NCI-H2196 (cell line): ENCODE measurements at regions not wholly inside any gene's neighbourhood (a gene's known extent, or its start where the extent isn't known, plus 50 kb on each side); places are given as distances from the start of the nearest gene placed in this dataset.
"Not testable (repeated sequence)": the region's sequence is repeated elsewhere in the genome, so short reads cannot be mapped to it uniquely, and the experiment has no call there.

Experiments used
- DNase-seq: peaks from one replicate; lab custom pipeline; 2025; ENCODE audit not compliant: unreplicated experiment; lab: John Stamatoyannopoulos, UW

- DNase-seq, result no peak
These were observed 129.3 kb upstream of the FGF3 start for GRCh38 chr11:69948256-69949141.

DNA sequence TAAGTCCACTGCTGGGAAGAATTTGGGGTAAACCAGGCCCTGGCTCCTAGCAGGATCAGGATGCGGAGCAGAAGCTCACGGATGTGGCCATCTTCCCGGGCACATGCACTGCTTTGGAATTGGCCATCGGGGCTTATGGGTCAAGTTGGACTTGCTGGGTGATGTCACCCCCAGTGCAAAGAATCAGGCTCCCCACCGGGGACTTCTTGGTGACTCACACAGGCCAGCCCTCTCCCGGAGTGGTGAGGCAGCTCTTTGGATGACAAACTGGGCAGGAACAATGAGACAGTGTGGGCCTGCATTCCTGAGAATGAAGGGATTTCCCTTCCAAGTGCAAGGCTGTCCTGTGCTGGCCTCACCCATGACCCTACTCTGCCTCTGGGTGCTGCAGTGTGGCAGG, 128.8 kb upstream of the ANO1 start:
- no peak for DNase-seq

- peak; percentile 12 for DNase-seq
These were observed 128.0 kb upstream of the ANO1 start for GRCh38 chr11:69950120-69950519.

GRCh38 chr11:69950621-69951020, 127.5 kb upstream of the ANO1 start:
- DNase-seq, result no peak

DNA sequence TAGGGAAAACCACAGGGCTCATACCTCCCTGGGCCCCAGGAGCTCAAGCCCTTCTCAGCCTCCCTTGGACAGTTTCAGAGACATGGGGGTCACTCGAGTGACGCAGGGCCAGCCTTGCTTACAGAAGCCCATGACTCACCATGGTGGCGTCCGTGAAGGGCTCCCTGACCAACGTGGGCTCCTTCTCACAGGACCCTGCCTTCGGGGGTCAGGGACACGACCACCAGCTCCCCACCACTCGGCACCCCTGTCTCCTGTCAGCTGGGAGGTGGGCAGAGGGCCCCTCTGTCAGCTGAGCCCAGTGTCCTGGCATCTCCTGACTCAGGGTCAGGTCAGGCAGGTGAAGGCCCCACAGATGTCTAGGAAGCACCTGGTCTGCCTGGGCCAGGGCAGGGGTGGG, 126.3 kb upstream of the ANO1 start:
- DNase-seq, result no peak

- DNase-seq, result not testable (repeated sequence)
These were observed 125.7 kb upstream of the ANO1 start for GRCh38 chr11:69952229-69952975.

GRCh38 chr11:69953356-69953755, 124.8 kb upstream of the ANO1 start:
- DNase-seq, result no peak

DNA sequence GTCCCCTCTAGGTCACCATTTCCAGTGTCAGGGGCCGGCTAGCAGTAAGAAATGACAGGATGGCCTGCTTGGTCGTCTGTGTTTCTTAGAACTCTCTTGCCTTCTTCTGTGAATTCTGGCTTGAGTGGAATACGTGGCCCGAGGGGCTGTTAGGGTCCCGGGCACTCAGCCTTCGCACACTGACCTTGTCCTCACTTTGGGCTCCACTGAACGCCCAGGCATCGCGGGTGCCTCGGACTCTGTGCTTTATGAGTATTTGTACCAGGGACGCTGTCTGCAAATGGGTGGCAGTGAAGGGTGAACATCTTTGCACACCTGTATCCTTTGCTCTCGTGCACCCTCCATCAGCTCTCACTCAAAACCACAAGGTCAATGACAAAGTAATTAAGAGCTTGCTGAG, 123.4 kb upstream of the ANO1 start:
- no peak for DNase-seq

DNA sequence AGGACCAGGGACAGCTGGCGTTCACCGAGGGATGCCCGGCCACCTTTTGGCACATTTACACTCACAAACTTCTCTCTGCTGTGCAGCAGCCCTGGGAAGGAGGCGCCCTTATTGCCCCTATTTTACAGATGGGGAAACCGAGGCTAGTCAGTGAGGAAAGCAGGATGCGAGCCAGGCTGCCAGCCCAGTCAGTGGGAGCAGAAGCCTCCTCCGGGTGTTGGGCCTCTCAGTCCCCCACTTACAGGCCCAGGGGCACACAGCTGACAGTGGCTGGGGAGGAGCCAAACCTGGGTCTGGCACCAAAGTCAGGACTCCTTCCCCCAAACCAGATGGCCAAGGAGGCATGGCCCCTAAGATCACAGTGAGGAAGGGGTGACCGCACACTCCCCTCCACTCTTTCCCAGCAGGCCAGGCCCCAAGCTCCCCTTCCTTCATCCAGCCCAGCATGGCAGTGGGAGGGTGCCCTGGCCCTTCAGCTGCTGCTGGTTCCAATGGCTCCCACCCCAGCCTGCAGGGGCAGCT, 121.4 kb upstream of the ANO1 start:
- no peak for DNase-seq

GRCh38 chr11:69957849-69958248, 120.3 kb upstream of the ANO1 start:
- DNase-seq, result no peak

DNA sequence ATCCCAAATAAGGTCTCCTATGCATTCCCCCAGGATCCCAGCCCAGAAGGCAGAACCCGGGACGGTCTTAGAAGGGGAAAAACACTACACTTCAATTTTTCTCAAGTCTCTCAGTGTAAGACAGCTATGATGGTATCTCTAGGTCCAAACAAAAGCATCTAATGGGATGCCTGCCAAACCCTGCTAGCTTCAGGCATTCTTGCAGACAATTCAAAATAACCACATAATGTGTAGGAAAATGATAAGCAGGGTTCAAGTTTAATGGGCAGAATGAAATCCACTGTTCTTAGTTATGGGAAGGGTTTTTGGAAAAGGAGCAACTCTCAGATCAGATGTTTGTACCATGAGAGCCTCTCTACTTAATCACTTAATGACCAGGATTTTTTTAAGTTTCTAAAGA, 119.8 kb upstream of the ANO1 start:
- no peak for DNase-seq

- no peak for DNase-seq
These were observed 118.7 kb upstream of the ANO1 start for GRCh38 chr11:69959461-69959860.

- DNase-seq, result no peak
These were observed 116.4 kb upstream of the ANO1 start for GRCh38 chr11:69961738-69962137.

DNA sequence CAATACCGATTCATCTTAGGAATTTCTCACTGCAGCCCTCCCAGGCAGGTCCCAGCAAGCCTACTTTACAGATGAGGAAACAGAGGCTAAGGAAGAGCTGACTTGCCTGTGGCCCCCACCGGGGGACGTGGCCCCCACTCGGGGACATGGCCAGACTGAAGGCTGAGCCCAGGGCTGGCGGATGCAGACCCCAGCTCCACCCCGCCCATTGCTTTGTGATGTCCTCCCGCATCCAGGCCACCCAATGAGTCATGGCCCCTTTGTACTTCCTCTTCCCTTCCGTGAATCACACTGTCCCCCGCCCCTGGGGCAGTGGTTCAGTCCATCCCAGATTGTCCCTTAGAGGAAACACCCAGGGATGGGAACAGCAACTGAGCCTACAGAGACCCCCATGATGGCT, 116.0 kb upstream of the ANO1 start:
- no peak for DNase-seq

- DNase-seq, result no peak
These were observed 114.4 kb upstream of the ANO1 start for GRCh38 chr11:69963533-69964246.

DNA sequence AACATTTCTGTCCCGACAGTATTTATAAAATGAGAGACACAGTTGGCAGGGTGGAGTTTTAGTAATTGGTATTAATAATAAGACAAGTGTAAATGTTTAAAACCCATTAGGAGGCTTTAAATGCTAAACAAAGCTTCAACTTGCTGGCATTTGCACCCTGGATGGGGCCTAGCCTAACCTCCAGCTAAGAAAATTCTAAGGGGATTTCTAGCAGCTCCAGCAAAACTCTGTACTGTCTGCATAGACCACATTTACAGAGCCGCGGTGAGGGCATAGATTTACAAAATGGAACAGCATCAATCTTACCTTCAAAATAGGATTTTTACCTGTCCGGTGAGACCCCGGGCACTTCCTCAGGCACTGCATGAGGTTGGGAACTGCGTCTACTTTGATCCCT, 113.9 kb upstream of the ANO1 start:
- no peak for DNase-seq

GRCh38 chr11:69965821-69966582, 112.1 kb upstream of the ANO1 start:
- DNase-seq, result no peak

GRCh38 chr11:69966583-69966835, 111.6 kb upstream of the ANO1 start:
- DNase-seq, result no peak

DNA sequence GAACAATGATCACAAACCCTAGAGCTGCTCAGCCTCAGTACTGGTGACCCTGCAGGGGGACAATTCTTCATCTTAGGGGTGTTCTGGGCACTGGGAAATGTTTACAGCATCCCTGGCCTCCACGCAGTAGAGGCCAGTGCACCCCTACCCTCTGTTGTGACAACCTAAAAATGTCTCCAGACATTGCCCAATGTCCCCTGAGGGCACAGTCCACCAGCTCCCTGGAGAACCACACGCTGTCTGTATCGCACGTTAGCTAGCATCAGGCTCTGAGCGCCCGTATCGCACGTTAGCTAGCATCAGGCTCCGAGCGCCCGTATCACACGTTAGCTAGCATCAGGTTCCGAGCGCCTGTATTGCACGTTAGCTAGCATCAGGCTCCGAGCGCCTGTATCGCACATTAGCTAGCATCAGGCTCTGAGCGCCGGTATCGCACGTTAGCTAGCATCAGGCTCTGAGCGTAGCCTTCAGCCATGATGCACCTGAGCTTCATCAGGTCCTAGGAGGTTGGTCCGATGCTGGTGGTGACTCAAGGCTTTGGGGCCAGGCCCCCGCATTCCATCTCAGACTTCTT, 111.1 kb upstream of the ANO1 start:
- DNase-seq, result no peak

DNA sequence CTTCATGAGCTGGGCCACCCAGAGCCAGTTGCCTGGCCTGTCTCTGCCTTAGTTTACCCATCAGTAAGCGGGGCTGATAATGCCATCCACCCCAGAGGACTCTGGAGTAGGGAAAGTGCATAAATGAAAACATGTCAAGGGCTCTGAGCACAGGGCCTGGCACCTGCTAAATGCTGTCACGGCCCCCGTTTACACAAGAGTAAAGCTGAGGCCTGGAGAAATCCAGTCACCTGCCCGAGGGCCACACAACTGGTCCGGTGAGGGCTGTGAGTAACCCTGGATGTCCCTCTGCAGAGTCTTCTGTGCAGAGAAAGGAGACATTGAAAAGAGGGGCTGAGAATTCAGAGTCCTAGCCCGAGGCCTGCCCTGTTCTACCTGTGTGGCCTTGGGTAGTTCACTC, 110.6 kb upstream of the ANO1 start:
- no peak for DNase-seq
